Stimulated activated naive CD4-positive, alpha-beta T cell treated with Interleukin-2 at 50 U/mL for 16 hours (primary cell): ENCODE measurements at regions not wholly inside any gene's neighbourhood (a gene's known extent, or its start where the extent isn't known, plus 50 kb on each side); places are given as distances from the start of the nearest gene placed in this dataset.

Experiments used
- DNase-seq: peaks from one replicate; lab custom pipeline; 2025; lab: John Stamatoyannopoulos, UW

DNA sequence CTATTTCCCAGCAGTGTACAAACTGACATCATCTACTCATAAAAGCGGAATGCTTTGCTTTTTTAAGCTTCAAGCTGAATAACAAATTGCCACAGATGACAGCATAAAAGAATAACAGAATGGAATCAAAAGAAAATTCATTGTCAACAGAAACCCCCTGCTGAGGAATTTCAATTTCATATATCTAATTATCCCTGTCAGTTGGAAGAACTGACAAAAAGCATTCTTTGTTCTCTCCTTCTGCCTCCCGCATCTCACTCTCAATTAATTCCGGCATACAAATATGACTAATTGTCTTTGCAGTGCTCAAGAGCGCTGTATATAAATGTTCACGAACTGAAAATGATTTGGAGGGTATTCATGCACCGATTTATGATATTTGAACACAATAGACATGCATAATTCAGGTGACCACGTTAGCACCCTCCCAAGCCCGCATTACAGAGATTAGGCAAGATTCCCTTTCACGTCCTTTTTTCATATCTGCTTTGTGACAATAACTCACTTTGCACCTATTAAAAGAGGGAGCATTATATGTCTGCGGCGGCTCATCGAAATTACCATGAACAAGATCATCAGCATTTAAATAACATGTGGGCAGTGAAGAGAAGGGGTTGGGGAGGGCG, 277.7 kb upstream of the SALL3 start:
- no peak for DNase-seq

DNA sequence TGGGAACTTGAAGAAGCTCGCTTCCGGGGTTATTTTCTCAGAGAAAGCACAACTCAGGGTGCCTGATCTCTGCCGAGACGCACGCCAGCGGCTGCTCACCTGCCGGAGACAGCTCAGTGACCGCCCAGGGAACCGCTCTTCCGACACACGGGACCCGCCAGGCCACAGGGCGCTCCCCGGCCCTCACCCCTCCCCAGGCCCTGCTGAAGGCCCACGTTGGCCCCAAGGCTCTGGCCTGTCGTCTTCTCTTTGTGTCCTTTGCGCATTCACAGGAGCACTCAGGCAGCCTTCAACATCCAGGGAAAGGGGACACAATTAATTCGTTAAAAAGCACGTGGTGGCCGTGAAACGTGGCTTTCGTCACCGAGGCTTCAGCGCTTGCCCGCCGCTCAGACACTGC, 276.3 kb upstream of the SALL3 start:
- no peak for DNase-seq

- DNase-seq = no peak
Measured at GRCh38 chr18:78704971-78705461, 274.6 kb upstream of the SALL3 start.

DNA sequence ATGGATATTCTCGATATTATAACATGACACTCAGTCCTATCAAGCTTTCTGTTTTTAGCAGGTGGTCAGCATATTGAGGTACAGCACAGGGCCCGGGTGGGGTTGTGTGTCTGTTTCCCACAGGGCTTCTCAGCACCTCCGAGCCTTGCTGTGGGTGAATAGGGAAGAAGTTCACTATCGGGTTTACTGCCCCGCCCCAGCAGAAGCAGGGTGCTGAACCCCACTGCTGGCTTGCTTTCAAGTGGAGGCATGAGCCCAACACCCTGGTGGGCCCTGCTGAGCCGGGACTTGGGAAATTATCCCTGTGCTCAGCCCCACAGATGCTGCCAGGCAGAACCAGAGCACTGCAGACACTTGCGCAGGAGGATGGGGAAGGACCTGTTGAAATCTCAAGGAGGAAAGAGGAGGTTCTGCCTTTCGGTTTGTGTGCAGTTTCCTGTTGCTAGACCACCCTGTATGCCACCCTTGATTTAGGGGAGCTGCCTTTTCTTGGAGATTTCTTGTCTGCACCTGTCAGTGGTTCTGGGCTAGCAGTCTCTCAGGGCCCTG, 270.3 kb upstream of the SALL3 start:
- DNase-seq = no peak

DNA sequence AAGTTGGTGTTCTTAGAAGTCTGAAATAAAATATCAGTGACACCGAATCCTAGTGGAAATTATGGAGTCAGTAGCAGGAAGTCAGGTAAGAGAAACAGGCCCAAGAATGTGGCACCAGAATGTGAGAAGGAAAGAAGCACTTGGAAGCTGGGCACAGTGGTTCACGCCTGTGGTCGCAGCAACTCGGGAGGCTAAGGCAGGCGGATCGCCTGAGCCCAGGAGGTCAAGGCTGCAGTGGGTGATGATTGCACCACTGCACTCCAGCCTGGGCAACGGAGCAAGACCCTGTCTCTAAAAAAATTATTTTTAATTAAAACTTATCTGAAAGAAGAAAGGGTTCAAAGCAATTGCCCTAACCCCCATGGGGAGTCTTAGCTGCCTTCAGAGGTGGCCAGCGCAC, 268.3 kb upstream of the SALL3 start:
- DNase-seq = no peak

- no peak for DNase-seq
Measured at GRCh38 chr18:78711971-78712370, 267.6 kb upstream of the SALL3 start.

DNA sequence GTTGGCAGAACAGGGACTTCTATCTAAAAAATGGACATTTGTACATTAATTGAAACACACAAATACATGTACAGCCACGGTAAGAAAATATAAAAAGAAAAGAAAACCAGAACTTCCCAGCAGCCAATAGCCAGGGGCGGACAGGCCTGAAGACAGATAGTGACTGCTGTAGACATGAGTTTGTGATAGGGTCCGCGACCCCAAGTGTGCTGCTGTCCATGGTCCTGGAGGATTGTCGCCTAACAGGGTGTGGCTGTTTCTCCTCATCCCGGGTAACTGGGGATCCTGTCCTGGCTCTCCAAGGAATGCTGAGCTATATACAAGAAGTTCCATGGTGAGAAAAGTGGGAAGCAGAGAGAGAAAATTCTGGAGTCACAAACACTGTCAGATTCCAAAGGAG, 266.5 kb upstream of the SALL3 start:
- no peak for DNase-seq

GRCh38 chr18:78713726-78714125, 265.9 kb upstream of the SALL3 start:
- no peak for DNase-seq

DNA sequence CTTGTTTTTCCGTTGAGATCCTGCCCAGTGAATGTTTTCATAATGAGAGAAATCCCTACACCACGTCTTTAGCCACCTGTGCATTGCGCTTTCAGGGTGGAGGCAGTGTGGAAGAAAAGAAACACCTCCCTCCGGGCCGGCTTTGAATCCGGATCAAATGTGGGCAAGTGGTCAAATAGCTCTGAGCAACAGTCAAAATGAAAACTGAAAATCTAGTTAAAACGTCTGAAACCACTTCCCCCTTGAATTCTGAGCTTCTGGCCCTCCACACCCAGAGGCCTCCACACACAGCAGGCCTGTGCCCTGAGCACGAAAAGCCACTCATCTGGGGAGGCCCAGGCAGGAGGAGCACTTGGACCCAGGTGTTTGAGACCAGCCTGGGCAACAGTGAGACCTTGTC, 263.6 kb upstream of the SALL3 start:
- no peak for DNase-seq

DNA sequence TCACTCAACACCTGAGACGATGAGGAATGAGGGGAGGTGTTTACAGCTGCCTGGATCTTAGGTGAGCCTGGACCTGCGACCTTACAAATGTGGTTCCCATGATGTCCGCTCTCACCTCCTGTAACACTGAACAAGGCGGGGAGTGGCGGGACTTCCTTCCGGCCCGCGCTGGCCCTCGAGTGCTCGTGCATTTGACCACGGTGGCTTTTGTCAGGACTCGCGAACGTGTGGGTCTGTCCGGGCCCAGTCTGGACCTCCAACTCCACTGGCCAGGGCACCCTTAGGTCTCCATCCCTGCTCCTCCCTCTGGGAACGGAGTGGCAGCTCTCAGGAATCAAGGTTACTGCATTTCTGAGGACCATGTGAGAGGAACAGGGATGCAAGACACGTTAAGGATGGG, 263.0 kb upstream of the SALL3 start:
- DNase-seq = no peak

- DNase-seq = no peak
Measured at GRCh38 chr18:78717051-78717765, 262.4 kb upstream of the SALL3 start.

- no peak for DNase-seq
Measured at GRCh38 chr18:78717766-78718150, 261.9 kb upstream of the SALL3 start.

GRCh38 chr18:78719821-78720220, 259.8 kb upstream of the SALL3 start:
- DNase-seq = no peak

DNA sequence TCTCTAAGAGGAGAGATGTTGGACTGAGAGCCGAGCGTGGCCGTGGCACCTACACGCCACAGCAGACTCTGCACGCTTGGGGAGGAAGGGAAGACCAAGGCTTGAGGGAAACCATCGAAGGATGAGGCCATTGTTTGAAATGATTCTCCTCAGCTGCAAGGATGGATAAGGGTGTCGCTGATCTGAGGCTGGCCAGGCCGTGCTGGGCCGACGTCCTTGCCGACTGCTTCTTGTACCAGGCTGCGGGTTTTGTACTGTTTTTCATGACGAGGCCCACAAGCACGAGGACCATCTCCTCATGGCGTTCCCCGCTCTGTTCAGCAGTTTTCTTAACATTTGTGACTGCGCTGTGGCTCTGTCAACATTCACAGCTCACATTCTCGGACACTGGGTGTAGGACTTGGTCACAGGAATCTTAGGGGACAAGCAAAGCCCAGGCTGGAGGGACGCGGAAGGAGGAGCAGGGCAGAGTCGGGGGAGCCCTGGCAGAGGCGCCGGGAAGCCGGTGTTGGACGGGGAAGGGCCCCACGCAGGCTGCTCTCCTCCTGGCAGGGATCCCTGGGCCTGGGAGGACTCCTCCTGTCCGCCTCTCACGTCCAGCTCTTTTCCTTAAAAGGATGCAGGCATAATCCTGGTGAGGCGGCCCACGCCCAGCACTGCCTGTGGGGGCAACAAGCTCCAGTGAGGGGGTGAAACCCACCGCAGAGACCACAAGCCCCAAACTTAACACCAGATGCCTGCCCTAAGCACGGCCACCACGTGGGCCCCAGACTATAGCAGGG, 259.0 kb upstream of the SALL3 start:
- no peak for DNase-seq

DNA sequence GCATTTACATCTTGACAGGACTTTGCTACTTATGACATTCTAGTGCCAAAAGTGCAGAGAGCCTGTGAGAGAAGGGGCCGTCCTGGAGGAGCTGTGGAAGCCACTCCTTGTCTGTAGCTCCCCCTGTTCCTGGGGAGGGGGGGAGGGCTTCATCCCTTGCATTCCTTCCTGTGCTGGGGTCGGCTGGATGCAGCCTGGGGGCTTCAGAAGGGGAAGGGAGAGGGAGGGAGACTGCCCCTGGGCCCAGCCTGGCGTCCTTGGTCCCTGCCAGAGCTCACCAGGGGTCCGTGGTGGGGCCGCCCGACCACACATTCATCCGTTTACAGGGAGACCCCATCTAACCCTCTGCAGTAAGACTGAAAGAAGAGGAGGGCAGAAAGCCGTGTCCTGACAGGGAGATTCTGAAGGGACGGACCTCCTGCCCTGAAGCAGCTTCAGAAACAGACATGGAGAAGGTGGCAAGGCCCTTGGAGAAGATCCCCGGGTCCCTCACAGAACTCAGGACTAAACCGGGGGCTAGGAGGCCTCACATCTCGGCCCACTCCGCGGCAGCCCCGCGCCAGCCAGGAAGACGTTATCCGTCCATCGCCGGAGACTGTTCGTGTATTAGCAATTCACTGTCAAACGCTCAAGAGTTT, 258.3 kb upstream of the SALL3 start:
- no peak for DNase-seq

GRCh38 chr18:78721981-78722380, 257.6 kb upstream of the SALL3 start:
- DNase-seq = no peak

DNA sequence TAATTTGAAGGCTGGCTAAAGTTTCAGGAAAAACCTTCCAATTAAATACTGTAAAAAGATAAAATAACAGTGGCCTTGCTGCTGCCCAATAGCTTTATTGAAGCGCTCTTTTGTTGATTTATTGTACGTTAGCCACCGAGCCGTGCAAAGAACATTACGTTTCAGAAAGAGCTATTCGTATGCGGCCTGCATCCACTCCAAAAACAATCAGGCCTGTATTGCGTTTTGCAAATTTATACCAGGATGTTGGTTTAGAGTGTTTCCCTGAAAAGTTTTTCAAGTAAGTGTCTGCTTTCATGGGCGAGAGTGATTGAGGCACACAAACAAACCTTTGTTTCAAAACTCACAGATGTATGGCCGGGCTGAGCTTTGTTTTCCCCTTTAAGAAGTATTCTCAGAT, 257.2 kb upstream of the SALL3 start:
- no peak for DNase-seq

DNA sequence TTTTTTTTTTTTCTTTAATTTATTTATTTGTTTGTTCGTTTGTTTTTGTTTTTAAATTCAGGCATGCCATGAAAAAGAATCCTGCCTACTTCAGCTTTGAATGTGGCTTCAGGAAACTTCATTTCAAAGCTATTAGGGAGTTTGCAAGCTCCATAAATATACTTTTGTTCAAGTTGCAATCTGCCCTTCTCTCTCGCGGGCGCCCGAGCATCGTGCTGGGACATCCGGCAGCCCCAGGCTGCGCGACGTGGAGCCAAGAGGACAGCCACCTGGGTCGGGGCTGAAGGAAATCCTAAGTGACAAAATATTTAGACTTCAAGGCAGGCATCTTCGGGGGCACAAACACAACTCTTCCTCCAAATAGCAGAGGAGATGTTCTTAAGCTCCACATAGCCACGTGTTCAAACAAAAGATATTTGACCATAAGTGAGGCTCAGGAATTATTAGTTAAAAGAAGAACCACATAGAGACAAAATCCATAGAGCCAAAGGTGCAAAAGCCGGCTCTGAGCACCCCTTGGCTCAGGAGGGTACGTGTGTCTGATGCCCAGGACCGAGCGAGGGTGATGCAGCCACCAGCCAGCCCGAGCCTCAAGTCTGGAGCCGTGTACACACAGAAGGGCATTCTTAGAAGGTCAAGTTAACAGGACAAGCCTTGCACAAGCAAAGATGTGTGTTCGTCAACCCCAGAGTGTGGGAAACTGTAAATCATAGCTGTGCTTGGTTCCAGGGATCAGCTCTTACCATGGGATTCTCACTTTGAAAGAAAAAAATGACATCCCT, 256.5 kb upstream of the SALL3 start:
- no peak for DNase-seq

DNA sequence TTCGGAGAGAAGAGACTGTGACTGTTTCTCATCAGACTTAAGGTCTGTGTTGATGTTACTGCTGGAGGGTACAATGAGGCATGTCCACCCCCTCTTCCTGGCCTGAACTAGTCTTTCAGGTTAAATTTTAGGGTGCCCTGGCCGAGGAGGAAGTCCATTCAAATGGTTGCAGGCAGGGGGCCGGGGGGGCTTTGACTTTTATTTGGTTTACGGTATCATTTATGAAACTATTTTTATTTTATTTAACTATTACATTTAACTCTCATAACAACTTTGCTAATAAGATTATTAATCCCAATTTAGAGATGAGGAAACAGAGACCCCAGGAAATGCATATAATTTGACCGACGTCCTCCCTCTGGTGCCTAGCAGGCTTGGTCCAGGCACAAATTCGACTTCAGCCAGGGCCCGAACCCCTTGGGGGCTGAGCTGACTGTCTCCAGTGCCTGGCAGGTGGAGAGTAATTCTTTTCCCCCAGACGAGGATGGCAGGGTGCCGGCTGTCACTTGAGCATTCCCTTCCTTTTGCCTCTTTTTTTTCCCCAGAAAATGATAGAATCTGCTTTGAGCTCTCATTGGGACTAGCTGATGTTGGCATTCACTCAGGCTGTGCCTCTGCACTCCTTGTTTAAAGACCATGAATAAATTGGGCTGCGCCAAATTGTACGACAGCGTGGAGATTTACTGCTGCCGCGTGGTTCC, 255.3 kb upstream of the SALL3 start:
- DNase-seq = no peak

GRCh38 chr18:78725426-78725825, 254.2 kb upstream of the SALL3 start:
- DNase-seq = no peak
